Occipital lobe (tissue), 1 donor: ENCODE measurements at regions not wholly inside any gene's neighbourhood (a gene's known extent, or its start where the extent isn't known, plus 50 kb on each side); places are given as distances from the start of the nearest gene placed in this dataset.

Experiments used
- DNase-seq: peaks from one replicate; lab custom pipeline; 2025; lab: John Stamatoyannopoulos, UW

DNA sequence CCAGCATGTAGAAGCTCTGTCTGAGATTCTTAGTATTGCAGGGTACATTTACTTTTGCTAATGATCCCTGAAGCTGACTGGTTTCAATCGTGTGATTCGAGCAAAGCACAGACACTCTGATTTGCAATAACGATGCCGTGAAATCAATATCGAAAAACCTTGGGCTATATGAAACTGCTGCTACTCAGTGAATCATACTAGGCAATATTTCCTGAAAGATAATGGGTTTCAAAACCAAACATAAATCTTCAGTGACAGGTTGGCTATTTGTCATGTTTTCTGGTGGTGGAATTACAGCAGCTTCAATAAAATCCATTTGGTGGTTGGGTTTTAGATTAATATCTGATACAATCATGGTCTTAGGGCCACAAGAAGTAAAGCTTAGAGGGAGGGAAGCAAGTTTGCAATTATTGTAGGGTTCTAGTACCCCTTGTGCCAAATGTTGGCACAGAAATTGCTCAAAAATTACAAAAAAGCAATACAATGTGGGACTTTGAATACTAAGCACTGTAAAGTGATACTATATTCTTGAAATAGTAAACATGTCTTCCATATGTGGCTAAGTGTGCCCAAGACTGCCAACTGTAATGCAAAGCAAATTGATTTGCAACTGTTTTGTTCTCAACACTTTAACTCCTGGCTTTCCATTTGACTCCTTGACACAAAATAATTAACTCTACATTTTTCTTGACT lies 112.4 kb upstream of the JAZF1 start:
- no peak for DNase-seq

GRCh38 chr7:28293527-28293835 lies 112.9 kb upstream of the JAZF1 start:
- DNase-seq, result no peak

- no peak for DNase-seq
Observed at GRCh38 chr7:28296571-28297483, 115.5 kb upstream of the CREB5 start.

DNA sequence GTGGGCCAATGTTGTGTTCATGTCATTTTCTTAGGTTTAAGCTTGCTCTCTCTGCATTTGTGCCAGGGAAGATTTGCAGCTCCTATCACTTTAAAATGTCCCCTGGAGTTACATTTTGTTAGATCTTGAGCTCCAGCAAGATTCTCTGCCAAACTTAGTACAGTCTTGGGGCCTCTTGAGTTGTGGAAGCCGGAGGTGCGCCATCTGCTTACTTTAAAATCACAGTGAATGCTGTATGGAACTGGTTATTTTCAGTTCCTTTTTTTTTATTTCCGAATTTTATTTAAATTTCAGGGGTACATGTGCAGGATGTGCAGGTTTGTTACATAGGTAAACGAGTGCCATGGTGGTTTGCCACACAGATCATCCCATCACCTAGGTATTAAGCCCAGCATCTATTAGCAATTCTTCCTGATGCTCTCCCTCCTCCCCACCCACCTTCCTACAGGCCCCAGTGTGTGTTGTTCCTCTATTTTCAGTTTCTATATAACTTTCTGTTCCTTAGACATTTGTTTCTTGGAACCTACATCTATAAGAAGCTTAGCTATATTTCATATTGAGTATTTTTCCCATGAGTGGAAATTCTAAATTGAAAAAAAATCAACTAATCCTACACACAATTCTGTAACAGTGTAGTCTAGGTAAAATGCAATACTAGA lies 114.4 kb upstream of the CREB5 start:
- no peak for DNase-seq

- peak; percentile 6 for DNase-seq
Observed at GRCh38 chr7:28298870-28299518, 113.3 kb upstream of the CREB5 start.

DNA sequence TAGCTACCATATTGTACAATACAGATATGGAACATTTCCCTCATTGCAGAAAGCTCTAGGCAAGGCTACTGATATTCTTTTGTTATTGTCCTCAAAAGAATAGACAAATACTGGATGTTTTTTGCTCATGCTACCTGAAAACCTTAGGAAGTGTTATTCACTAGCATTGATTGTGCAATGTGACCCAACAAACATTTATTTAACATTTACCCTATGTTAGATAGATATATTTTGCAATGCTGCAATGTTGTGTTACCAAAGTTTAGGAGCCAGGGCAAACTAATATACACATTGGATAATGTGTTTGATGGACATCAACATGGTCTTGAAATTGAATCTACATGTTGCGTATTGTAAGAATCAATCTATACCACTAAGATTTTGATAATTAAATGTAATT lies 112.8 kb upstream of the CREB5 start:
- no peak for DNase-seq

DNA sequence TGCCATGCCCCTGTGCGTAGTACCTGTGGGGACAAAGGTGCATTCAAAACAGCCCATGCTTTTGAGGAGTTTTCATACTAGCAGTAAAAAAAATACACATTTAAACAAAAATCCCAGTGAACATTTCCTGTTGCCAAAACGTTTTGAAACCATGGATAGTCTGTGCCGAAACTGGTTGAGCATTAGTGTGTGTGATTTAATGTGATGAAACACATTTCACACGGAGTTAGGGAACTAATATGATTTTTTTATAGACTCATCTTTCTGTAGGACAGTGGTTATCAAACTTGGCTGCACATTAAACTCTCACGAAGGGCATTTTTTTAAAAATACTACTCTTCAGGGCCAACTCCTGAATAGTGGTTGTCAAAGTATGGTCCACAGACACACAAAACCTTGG lies 111.8 kb upstream of the CREB5 start:
- no peak for DNase-seq

- no peak for DNase-seq
Observed at GRCh38 chr7:28301148-28301641, 111.1 kb upstream of the CREB5 start.

GRCh38 chr7:28304290-28304689 lies 108.0 kb upstream of the CREB5 start:
- no peak for DNase-seq

- DNase-seq, result no peak
Observed at GRCh38 chr7:28309704-28310459, 102.4 kb upstream of the CREB5 start.

DNA sequence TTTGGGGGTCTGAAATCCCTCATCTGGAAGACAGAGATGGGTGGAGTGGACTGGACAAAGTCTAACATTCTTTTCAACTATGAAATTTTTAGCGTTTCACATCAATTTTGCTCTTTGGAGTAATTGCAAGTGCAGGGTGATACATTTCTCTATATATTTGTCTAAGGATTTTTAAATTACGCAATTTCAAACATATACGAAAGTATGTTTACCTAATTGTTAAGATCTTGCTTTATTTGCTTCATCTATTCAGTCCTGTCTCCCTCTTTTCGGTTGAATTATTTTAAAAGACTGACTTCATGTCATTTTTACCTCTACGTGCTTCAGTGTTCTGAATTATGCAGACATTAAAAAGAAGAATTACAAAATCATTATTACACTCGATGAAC lies 101.9 kb upstream of the CREB5 start:
- no peak for DNase-seq

- no peak for DNase-seq
Observed at GRCh38 chr7:28311670-28312069, 100.6 kb upstream of the CREB5 start.

GRCh38 chr7:28312948-28313347 lies 99.4 kb upstream of the CREB5 start:
- DNase-seq, result no peak

DNA sequence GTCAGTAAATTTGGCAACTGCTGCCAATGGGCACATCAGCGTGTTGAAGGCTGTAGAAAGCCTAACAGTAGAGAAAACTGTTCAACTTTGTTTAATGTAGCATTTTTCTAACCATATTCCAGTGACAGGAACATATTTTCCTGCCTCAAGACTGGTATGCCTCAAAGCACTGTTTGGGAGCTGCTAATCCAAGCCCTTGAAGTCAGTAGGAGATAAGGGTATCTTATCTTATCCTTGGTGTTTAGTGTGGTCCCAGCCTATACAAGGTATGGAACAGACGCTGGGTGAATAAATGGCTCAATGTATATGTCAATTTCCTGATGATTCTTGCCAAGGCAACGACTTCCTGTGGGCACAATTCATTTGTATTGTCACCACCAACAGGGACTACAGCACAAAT lies 97.5 kb upstream of the CREB5 start:
- DNase-seq, result no peak

- no peak for DNase-seq
Observed at GRCh38 chr7:28315565-28316410, 96.5 kb upstream of the CREB5 start.

DNA sequence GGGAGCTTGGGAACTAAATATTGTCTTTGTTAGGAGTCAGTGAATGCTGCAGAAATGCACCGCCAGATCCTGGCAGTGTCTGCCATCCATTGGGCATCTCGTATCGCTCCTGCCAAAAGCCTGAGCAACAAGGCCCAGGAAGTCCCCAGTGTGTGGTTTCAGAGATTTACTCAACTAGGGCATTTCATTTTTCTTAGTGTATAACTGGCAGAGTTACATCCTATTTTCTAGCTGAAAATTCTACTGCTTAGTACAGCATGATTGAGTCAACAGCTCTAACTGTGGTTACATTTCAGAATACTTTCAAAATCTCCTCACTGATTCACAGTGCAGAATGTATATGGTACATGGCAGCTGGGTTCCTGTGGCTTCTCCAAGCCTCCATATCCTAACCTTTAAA lies 95.8 kb upstream of the CREB5 start:
- DNase-seq, result no peak

DNA sequence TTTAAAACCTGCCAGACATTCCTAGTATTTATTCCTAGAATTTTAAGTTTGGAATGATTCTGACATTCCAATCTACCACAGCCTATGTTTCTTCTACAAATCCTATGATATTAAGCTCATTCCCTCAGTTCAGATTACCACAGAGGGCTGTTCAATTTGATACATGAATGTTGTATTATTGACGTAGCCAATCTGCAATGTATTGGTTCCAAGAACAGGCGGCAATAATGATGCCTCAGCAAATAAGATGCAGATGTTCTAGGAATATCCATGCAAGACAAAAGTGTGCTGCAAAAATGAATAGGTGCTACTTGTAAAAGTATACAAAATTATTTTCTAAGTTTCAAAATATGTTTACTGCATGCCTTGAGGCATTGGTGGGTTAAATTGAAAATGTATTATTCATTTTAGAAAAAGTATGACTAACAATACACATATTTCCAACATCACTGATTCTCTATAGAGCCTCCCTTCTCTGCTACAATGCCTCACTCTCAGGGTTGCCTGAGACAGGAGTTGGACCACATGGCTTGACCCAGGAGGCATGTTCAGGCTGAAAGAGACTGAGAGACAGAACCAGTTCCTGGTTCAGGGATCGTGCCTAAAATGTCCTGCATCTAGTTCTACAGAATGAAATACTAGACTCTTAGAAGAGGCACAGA lies 94.1 kb upstream of the CREB5 start:
- no peak for DNase-seq

GRCh38 chr7:28323833-28324232 lies 88.5 kb upstream of the CREB5 start:
- no peak for DNase-seq

GRCh38 chr7:28328146-28328545 lies 84.2 kb upstream of the CREB5 start:
- no peak for DNase-seq
